ENCODE measurements at regions not wholly inside any gene's neighbourhood (a gene's known extent, or its start where the extent isn't known, plus 50 kb on each side); places are given as distances from the start of the nearest gene placed in this dataset.

DNA sequence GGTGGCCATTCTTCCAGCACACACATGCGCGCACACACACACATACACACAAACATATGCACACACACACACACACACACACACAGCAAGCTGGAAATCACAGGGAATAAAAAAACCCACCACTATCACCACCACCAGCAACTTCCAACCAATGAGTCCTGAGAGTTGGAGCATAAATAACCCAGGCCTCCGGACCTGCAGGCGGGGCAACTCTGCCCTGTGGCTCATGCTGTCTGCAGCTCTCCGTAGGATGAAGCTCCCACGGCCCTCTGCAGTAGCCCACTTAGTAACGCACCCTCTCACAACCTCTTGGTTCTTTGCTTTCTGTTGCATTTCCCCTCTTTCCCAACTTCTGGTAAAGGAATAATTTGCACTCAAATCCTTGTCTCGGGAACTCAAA, 275.2 kb downstream of the PREX1 start:
- TF ChIP-seq, protein P1, sequence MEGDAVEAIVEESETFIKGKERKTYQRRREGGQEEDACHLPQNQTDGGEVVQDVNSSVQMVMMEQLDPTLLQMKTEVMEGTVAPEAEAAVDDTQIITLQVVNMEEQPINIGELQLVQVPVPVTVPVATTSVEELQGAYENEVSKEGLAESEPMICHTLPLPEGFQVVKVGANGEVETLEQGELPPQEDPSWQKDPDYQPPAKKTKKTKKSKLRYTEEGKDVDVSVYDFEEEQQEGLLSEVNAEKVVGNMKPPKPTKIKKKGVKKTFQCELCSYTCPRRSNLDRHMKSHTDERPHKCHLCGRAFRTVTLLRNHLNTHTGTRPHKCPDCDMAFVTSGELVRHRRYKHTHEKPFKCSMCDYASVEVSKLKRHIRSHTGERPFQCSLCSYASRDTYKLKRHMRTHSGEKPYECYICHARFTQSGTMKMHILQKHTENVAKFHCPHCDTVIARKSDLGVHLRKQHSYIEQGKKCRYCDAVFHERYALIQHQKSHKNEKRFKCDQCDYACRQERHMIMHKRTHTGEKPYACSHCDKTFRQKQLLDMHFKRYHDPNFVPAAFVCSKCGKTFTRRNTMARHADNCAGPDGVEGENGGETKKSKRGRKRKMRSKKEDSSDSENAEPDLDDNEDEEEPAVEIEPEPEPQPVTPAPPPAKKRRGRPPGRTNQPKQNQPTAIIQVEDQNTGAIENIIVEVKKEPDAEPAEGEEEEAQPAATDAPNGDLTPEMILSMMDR (IDR thresholded peaks at IDR 0.05), result no peak
- no peak for TF ChIP-seq EZH2 (IDR thresholded peaks at IDR 0.05)
